Embryonic facial prominence (tissue), 1 donor: ENCODE measurements at regions not wholly inside any gene's neighbourhood (a gene's known extent, or its start where the extent isn't known, plus 50 kb on each side); places are given as distances from the start of the nearest gene placed in this dataset.

Source experiments
- DNase-seq: peaks from one replicate; pipeline ENCODE4 v3.0.0-alpha.2; 2016; ENCODE audit errors: extremely low spot score

- DNase-seq: no peak
Measured at GRCh38 chr1:60598041-60598910, 484.1 kb upstream of the NFIA start.

- no peak for DNase-seq
Measured at GRCh38 chr1:60596791-60597750, 485.3 kb upstream of the NFIA start.

GRCh38 chr1:60591583-60591982 lies 490.8 kb upstream of the NFIA start:
- DNase-seq: no peak

GRCh38 chr1:60589916-60590315 lies 492.4 kb upstream of the NFIA start:
- no peak for DNase-seq

GRCh38 chr1:60589046-60589748 lies 493.2 kb upstream of the NFIA start:
- no peak for DNase-seq

- no peak for DNase-seq
Measured at GRCh38 chr1:60584371-60584770, 498.0 kb upstream of the NFIA start.

GRCh38 chr1:60583696-60584095 lies 498.7 kb upstream of the NFIA start:
- no peak for DNase-seq

- no peak for DNase-seq
Measured at GRCh38 chr1:60581455-60582220, 500.7 kb upstream of the NFIA start.

- DNase-seq: no peak
Measured at GRCh38 chr1:60577029-60577428, 503.5 kb upstream of the C1orf87 start.

GRCh38 chr1:60575326-60575977 lies 501.9 kb upstream of the C1orf87 start:
- DNase-seq: no peak

GRCh38 chr1:60573726-60574409 lies 500.3 kb upstream of the C1orf87 start:
- DNase-seq: no peak

GRCh38 chr1:60573121-60573520 lies 499.6 kb upstream of the C1orf87 start:
- DNase-seq: no peak

GRCh38 chr1:60572378-60572777 lies 498.8 kb upstream of the C1orf87 start:
- no peak for DNase-seq

GRCh38 chr1:60571811-60572210 lies 498.2 kb upstream of the C1orf87 start:
- no peak for DNase-seq

- no peak for DNase-seq
Measured at GRCh38 chr1:60569189-60569588, 495.6 kb upstream of the C1orf87 start.

- DNase-seq: no peak
Measured at GRCh38 chr1:60567256-60567655, 493.7 kb upstream of the C1orf87 start.

- no peak for DNase-seq
Measured at GRCh38 chr1:60564916-60565750, 491.6 kb upstream of the C1orf87 start.

- peak; percentile 25 for DNase-seq
Measured at GRCh38 chr1:60563777-60564535, 490.4 kb upstream of the C1orf87 start.
